H9 (cell line): ENCODE measurements at regions not wholly inside any gene's neighbourhood (a gene's known extent, or its start where the extent isn't known, plus 50 kb on each side); places are given as distances from the start of the nearest gene placed in this dataset.

Source experiments
- DNase-seq: peaks from one replicate; pipeline ENCODE4 v3.0.0-alpha.2; 2017
- H2AFZ ChIP-seq: one replicate; pipeline ENCODE4 v1.6.1; 2013; ENCODE audit warnings: mild to moderate bottlenecking, low read length, control low read depth, moderate library complexity
- H2AK5ac ChIP-seq: 2 replicates; pipeline ENCODE4 v1.6.1; 2013; ENCODE audit warnings: low read length, control low read depth, mixed read lengths; ENCODE audit not compliant: insufficient read length
- H2BK120ac ChIP-seq: one replicate; pipeline ENCODE4 v1.6.1; 2013; ENCODE audit warnings: low read depth, mild to moderate bottlenecking, low read length, control low read depth, inconsistent platforms; ENCODE audit not compliant: poor library complexity, severe bottlenecking
- H2BK12ac ChIP-seq: 2 replicates; pipeline ENCODE4 v1.6.1; 2013; ENCODE audit warnings: low read length, control low read depth, mixed read lengths, low read depth; ENCODE audit not compliant: insufficient read length
- H2BK15ac ChIP-seq: 2 replicates; pipeline ENCODE4 v1.6.1; 2013; ENCODE audit warnings: low read depth, low read length, control low read depth
- H2BK20ac ChIP-seq: one replicate; pipeline ENCODE4 v1.6.1; 2013; ENCODE audit warnings: low read depth, mild to moderate bottlenecking, low read length, control low read depth, inconsistent platforms; ENCODE audit not compliant: poor library complexity, severe bottlenecking
- H2BK5ac ChIP-seq: 2 replicates; pipeline ENCODE4 v1.6.1; 2013; ENCODE audit warnings: low read length, control low read depth, mixed read lengths; ENCODE audit not compliant: insufficient read length
- H3K14ac ChIP-seq: 2 replicates; pipeline ENCODE4 v1.6.1; 2013; ENCODE audit warnings: low read length, control low read depth; ENCODE audit not compliant: insufficient read depth
- H3K18ac ChIP-seq: 2 replicates; pipeline ENCODE4 v1.6.1; 2013; ENCODE audit warnings: low read depth, mild to moderate bottlenecking, mixed read lengths, low read length, control low read depth; ENCODE audit not compliant: insufficient read length
- H3K23ac ChIP-seq: 2 replicates; pipeline ENCODE4 v1.6.1; 2013; ENCODE audit warnings: low read length, control low read depth, mixed read lengths, low read depth; ENCODE audit not compliant: insufficient read length
- H3K23me2 ChIP-seq: 2 replicates; pipeline ENCODE4 v1.6.1; 2013; ENCODE audit warnings: low read depth, mild to moderate bottlenecking, mixed read lengths, low read length, control low read depth; ENCODE audit not compliant: insufficient read length, poor library complexity, severe bottlenecking
- H3K27ac ChIP-seq: 2 replicates; pipeline ENCODE4 v1.5.1; 2013; ENCODE audit warnings: low read length, control low read depth, mixed read lengths, low read depth; ENCODE audit not compliant: insufficient read length
- H3K27me3 ChIP-seq: 2 replicates; pipeline ENCODE4 v1.6.1; 2013; ENCODE audit warnings: low read length, control low read depth, inconsistent platforms; ENCODE audit not compliant: insufficient read depth
- H3K4ac ChIP-seq: 2 replicates; pipeline ENCODE4 v1.6.1; 2013; ENCODE audit warnings: low read depth, mild to moderate bottlenecking, control low read depth, inconsistent platforms, low read length, moderate library complexity
- H3K4me1 ChIP-seq: 2 replicates; pipeline ENCODE4 v1.6.1; 2013; ENCODE audit warnings: low read length, control low read depth, inconsistent platforms; ENCODE audit not compliant: insufficient read depth
- H3K4me2 ChIP-seq: 2 replicates; pipeline ENCODE4 v1.6.1; 2013; ENCODE audit warnings: low read length, control low read depth, mixed read lengths; ENCODE audit not compliant: insufficient read length, insufficient read depth
- H3K56ac ChIP-seq: 2 replicates; pipeline ENCODE4 v1.6.1; 2013; ENCODE audit warnings: low read depth, mild to moderate bottlenecking, mixed read lengths, low read length, control low read depth; ENCODE audit not compliant: insufficient read length
- H3K79me1 ChIP-seq: 2 replicates; pipeline ENCODE4 v1.6.1; 2013; ENCODE audit warnings: low read depth, mild to moderate bottlenecking, moderate library complexity, low read length, control low read depth, inconsistent platforms; ENCODE audit not compliant: insufficient read depth, poor library complexity, severe bottlenecking
- H3K79me2 ChIP-seq: 2 replicates; pipeline ENCODE4 v1.6.1; 2013; ENCODE audit warnings: low read length, control low read depth, inconsistent platforms; ENCODE audit not compliant: insufficient read depth
- H3K9ac ChIP-seq: 2 replicates; pipeline ENCODE4 v1.6.1; 2013; ENCODE audit warnings: low read length, control low read depth, mixed read lengths; ENCODE audit not compliant: insufficient read length; ENCODE audit errors: extremely low read depth
- H3K9me3 ChIP-seq: one replicate; pipeline ENCODE4 v1.6.1; 2013; ENCODE audit warnings: low read depth, low read length, inconsistent platforms; ENCODE audit not compliant: control insufficient read depth
- H3T11ph ChIP-seq: one replicate; pipeline ENCODE4 v1.6.1; 2013; ENCODE audit warnings: mild to moderate bottlenecking, low read length, control low read depth, inconsistent platforms
- H4K20me1 ChIP-seq: one replicate; pipeline ENCODE4 v1.6.1; 2013; ENCODE audit not compliant: control insufficient read depth, insufficient read length, insufficient read depth
- H4K5ac ChIP-seq: 2 replicates; pipeline ENCODE4 v1.6.1; 2013; ENCODE audit warnings: low read depth, mild to moderate bottlenecking, mixed read lengths, low read length, control low read depth; ENCODE audit not compliant: insufficient read length
- H4K8ac ChIP-seq: replicated peaks from 2 replicates; pipeline ENCODE4 v1.6.1; 2013; ENCODE audit warnings: low read length, control low read depth, mixed read lengths, low read depth; ENCODE audit not compliant: insufficient read length
- H4K91ac ChIP-seq: 2 replicates; pipeline ENCODE4 v1.6.1; 2013; ENCODE audit warnings: low read depth, mild to moderate bottlenecking, moderate library complexity, mixed read lengths, low read length, control low read depth; ENCODE audit not compliant: insufficient read length
- H3K27ac Mint-ChIP-seq, 3 experiments: 2 replicates in 2 of 3; 3 replicates in 1 of 3; pipeline ENCODE4 v1.8.0; 2020 to 2021; ENCODE audit warnings: mixed read lengths in 3 of 3, mild to moderate bottlenecking in 1 of 3, moderate library complexity in 1 of 3
- H3K27me3 Mint-ChIP-seq: 2 replicates; pipeline ENCODE4 v1.8.0; 2021; ENCODE audit warnings: low read depth, mild to moderate bottlenecking, moderate library complexity, mixed read lengths
- H3K36me3 Mint-ChIP-seq, 3 experiments: 2 replicates in 2 of 3; 3 replicates in 1 of 3; pipeline ENCODE4 v1.8.0; 2020 to 2021; ENCODE audit warnings: low read depth in 3 of 3, mixed read lengths in 3 of 3; ENCODE audit not compliant: insufficient read depth in 1 of 3
- H3K4me1 Mint-ChIP-seq, 2 experiments: 2 replicates each; pipeline ENCODE4 v1.8.0; 2020; ENCODE audit warnings: mixed read lengths in 2 of 2
- H3K4me3 Mint-ChIP-seq, 2 experiments: 2 replicates in 1 of 2; 3 replicates in 1 of 2; pipeline ENCODE4 v1.8.0; 2020 to 2021; ENCODE audit warnings: mild to moderate bottlenecking in 2 of 2, mixed read lengths in 2 of 2, moderate library complexity in 1 of 2
- H3K9me3 Mint-ChIP-seq, 2 experiments: 2 replicates in 1 of 2; 3 replicates in 1 of 2; pipeline ENCODE4 v1.8.0; 2020; ENCODE audit warnings: mild to moderate bottlenecking in 2 of 2, mixed read lengths in 2 of 2, moderate library complexity in 1 of 2
- CTCF ChIP-seq: fragments of 200-600 bp; sonication (generic); conservative IDR thresholded peaks from 3 replicates; pipeline ENCODE4 v1.8.0; 2021; ENCODE audit warnings: antibody characterized with exemption, mild to moderate bottlenecking
- WGBS: extraction: QIAGEN DNeasy Blood & Tissue Kit; methylation state at CpG from one replicate; pipeline ENCODE4 v1.1.7; 2013; ENCODE audit warnings: missing lambda C conversion rate, low lambda C conversion rate, mixed read lengths; ENCODE audit not compliant: insufficient read length; ENCODE audit errors: extremely low coverage; 5-methylcytosine and 5-hydroxymethylcytosine counted together

- no peak overlapping the region for H3K9ac ChIP-seq
- H2BK120ac ChIP-seq = no peak overlapping the region
- H3T11ph ChIP-seq = no peak overlapping the region
- H3K4me1 Mint-ChIP-seq = peaks cover 27% of the 10 kb centered on the region in 2 experiments
- no peak overlapping the region for H4K91ac ChIP-seq
- no peaks in the 10 kb centered on the region for H3K9me3 ChIP-seq
- no peak overlapping the region for H3K18ac ChIP-seq
- H3K27me3 Mint-ChIP-seq = no peaks in the 10 kb centered on the region; the same call in 1 of the 2 replicates
- H4K5ac ChIP-seq = no peak overlapping the region
- H2BK20ac ChIP-seq = no peak overlapping the region
- no peaks in the 10 kb centered on the region for H3K23me2 ChIP-seq
- TF ChIP-seq CTCF = no peak
- H4K20me1 ChIP-seq = no peaks in the 10 kb centered on the region
- no peak overlapping the region for H3K27ac ChIP-seq
- no peaks in the 10 kb centered on the region for H3K27me3 ChIP-seq
- no peaks in the 10 kb centered on the region for H3K79me1 ChIP-seq
- no peak overlapping the region for H3K14ac ChIP-seq
- H2BK15ac ChIP-seq = no peak overlapping the region
- no peak overlapping the region for H3K56ac ChIP-seq
- DNase-seq = peak; percentile 9
- H3K79me2 ChIP-seq = no peaks in the 10 kb centered on the region
- H3K9me3 Mint-ChIP-seq = no peaks in the 10 kb centered on the region
- WGBS = no CpG with 5 or more reads among the region's 3 CpGs
- no peak overlapping the region for H3K4me3 Mint-ChIP-seq
- H3K4me2 ChIP-seq = no peak overlapping the region
- no peak overlapping the region for H2AK5ac ChIP-seq
- no peak overlapping the region for H2BK12ac ChIP-seq
- H2AFZ ChIP-seq = no peak overlapping the region
- no peak overlapping the region for H2BK5ac ChIP-seq
- H4K8ac ChIP-seq = no peak overlapping the region
- H3K27ac Mint-ChIP-seq = no peak overlapping the region; a peak in 1 of 7 replicates
- no peak overlapping the region for H3K23ac ChIP-seq
- no peak overlapping the region for H3K4ac ChIP-seq
- H3K36me3 Mint-ChIP-seq = peaks cover 0 to 5% (median 2%) of the 10 kb centered on the region in 3 experiments; a peak in 2 of 7 replicates
- H3K4me1 ChIP-seq = no peaks in the 10 kb centered on the region; the same call in 1 of the 2 replicates
Observed at GRCh38 chr11:116335891-116336290, 436.9 kb downstream of the BUD13 start.
